NCI-H526 (cell line): ENCODE measurements at regions not wholly inside any gene's neighbourhood (a gene's known extent, or its start where the extent isn't known, plus 50 kb on each side); places are given as distances from the start of the nearest gene placed in this dataset.
"Not testable (repeated sequence)": the region's sequence is repeated elsewhere in the genome, so short reads cannot be mapped to it uniquely, and the experiment has no call there.

Experiments used
- DNase-seq, 2 experiments: peaks; one replicate each; lab custom pipeline; 2025; lab: John Stamatoyannopoulos, UW

DNA sequence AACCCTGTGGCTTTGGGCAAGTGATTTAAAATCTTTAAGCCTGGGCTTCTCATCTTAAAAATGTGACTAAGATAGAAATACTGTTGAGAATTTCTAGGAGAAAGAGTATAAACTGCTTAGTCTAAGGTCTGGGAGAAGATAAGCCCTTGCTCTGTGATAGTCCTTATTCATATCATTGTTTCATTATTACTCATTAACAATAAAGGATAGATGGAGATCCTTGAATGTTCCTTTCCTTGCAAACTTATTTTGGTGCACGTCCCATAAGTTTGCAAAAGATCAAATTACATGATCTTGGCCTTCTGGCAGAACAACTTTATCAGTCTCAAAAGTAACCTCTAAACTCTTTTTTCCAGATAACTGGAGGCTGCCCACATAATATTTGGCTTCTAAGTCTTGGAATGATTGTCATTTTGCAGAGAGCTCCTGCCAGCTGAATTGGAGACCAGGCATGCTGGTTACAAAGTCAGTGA lies 138.3 kb downstream of the FAM124B start:
- no peak for DNase-seq

GRCh38 chr2:224261326-224261725 lies 140.6 kb downstream of the FAM124B start:
- no peak for DNase-seq

DNA sequence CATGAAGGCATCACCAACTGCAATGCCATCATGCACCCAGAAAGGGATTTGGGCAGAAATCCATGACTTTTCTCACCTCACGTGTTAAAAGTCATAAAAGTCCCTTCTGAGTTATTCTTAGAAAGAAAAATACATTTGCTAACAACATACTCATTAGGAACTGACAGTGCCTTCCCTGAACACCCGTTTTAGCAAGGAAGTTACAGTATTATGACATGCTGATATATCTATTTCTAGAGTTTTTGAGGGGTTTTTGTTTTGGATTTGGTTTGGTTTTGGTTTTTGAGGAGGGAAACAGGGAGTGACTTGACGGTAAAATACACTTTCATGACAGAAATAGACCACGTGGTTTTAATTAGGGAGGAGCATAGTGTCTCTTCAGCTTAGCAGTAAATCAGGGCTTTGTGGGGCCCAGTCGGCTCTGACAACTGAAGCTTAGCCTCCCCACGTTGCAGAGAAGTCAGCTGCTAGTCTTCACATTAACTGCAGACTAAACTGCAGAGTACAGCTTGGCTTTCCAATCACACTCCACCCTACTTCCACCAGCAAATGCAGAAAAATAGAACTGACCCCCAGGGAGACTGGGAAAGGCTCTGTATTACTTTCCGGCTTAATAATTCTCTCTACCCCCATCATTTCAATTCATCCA lies 141.4 kb downstream of the FAM124B start:
- no peak for DNase-seq

- DNase-seq: no peak
Measured at GRCh38 chr2:224259831-224260230, 142.1 kb downstream of the FAM124B start.

DNA sequence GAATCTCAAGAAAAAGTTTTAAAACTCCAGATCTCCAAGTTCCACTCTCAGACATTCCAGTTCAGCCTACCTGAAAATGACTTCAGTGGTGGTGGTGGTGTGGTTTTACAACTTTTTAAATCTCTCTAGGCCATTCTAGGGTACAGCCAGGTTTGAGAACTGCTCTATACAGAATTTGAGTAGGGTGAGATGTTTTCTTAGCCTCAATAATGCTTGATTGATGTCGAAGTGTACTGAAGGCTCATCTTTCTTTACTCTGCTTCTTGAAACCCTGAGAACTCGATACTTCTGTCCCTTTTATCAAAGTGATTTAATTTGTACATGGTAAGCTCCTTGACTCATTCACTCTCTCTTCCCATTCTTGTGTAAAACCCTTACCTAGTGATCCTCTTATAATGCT lies 143.8 kb downstream of the FAM124B start:
- DNase-seq: no peak

GRCh38 chr2:224257156-224257555 lies 144.8 kb downstream of the FAM124B start:
- DNase-seq: no peak

DNA sequence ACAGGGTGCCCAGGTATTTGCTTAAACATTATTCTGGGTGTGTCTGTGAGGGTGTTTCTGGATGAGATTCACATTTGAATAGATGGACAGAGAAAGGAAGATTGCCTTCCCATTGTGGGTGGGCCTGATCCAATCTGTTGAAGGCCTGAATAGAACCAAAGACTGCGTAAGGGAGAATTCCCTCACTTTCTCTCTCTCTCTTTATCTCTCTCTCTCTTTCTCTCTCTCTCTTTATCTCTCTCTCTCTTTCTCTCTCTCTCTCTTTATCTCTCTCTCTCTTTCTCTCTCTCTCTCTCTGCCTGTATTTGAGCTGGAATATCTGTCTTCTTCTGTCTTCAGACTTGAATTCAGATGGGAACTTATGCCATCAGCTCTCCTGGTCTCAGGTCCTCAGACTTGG lies 148.4 kb downstream of the FAM124B start:
- no peak for DNase-seq

DNA sequence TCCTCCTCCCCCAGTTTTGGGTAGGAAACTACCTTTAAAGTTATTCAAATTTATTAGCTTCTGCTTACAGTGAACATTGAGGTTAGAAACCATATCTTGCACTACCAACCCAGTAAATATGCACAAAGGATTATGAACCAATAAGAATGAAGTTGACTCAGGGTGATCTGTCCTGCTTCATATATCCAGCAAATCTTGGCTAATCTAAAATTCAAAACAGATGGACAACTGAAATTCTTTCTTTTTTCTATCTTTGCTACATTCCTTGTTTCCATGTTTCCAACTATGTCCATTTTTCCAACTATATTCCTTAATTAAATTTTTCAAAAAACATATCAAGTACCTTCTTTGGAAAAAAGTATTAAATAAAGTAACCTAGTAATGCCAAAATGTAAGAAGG lies 149.3 kb downstream of the FAM124B start:
- no peak for DNase-seq

GRCh38 chr2:224248944-224249371 lies 152.9 kb downstream of the FAM124B start:
- DNase-seq: no peak

GRCh38 chr2:224242561-224242960 lies 159.3 kb downstream of the FAM124B start:
- DNase-seq: no peak

GRCh38 chr2:224241812-224242211 lies 160.1 kb downstream of the FAM124B start:
- no peak for DNase-seq

- DNase-seq: no peak
Measured at GRCh38 chr2:224241001-224241400, 160.9 kb downstream of the FAM124B start.

DNA sequence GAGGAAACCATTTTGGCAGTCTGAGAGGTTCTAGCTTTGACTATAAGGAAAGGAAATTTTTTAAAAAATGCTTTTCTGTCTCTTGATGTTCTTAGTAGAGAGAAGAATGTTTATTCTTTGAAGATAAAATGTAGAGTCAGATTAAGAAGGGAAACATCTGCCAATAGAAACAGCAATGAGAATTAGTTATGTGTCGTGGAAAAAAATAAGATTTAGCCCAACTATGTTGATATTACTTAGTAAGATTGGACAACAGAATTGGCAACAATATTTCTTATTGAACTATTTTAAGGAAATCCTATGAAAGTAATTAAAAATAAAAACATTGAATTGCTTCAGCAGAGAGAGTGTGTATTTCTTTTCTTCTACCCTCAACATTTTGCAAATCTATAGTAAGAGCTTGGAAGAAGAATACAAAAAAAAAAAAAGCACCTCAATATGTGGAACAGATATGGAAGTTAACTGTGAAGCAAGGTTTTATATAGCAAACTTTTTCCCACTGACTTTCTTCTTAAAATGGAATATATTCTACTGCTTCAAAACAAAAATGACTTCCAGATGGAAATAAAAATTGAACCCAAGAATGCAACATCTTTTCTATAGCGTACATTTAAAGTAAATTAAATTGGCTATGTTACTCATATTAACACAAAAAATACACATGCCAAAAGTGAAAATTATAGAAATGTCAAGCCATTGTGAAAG lies 177.9 kb downstream of the FAM124B start:
- no peak for DNase-seq

DNA sequence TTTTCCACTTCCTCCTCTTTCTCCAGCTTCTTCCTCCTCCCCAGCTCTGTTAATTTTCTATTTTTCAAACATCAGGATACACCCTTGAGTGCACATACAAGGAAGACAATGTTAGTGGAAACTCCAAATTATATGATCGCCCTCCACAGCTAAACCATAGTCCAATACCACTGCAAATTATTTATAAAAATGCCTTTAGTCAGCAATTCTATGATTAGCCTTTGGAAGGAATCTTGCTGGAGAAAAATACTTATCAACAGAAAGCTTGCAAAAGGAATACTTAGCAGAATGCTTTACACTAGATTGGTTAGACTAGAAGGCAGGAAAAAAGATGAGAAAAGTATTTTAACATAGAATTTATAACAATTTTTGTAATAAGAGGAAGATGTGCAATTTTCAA lies 178.9 kb downstream of the FAM124B start:
- DNase-seq: no peak

DNA sequence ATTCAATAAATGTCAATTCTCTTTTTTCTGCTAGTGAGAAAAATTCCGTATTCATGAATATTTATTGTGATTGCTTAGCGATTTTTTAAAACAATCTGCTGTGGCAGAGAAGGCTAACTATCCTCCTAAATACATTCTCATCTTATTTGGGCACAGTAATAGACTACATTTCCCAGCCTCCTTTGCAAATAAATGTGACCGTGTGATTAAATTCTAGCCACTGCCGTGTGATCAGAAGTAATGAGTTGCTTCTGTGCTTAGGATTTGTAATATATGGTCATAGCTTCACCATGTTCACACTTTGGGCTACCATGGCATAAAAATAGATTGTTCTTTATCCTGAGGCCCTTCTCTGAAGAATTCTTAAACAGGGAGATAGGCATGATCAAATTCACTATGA lies 179.6 kb downstream of the FAM124B start:
- no peak for DNase-seq

- no peak for DNase-seq
Measured at GRCh38 chr2:224221455-224221913, 180.4 kb downstream of the FAM124B start.

- no peak for DNase-seq
Measured at GRCh38 chr2:224220586-224221255, 181.2 kb downstream of the FAM124B start.

GRCh38 chr2:224219781-224220180 lies 180.7 kb upstream of the SERPINE2 start:
- no peak for DNase-seq

DNA sequence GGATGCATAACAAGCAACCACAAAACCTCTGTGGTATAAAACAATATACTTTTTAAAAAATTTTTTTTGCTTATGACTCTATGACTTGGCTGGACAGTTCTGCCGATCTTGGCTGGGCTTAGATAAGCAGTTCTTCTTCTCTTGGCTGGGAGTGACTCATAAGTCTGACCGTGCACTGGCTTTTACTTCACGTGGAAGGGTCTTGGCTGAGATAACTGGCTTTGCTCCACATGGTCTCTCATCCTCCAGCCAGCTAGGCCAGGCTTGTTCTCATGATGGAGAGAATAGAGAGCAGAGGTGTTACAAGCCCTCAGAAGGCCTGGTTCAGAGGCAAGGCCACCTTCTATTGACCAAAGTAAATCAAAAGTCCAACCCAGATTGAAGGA lies 178.9 kb upstream of the SERPINE2 start:
- DNase-seq: no peak

DNA sequence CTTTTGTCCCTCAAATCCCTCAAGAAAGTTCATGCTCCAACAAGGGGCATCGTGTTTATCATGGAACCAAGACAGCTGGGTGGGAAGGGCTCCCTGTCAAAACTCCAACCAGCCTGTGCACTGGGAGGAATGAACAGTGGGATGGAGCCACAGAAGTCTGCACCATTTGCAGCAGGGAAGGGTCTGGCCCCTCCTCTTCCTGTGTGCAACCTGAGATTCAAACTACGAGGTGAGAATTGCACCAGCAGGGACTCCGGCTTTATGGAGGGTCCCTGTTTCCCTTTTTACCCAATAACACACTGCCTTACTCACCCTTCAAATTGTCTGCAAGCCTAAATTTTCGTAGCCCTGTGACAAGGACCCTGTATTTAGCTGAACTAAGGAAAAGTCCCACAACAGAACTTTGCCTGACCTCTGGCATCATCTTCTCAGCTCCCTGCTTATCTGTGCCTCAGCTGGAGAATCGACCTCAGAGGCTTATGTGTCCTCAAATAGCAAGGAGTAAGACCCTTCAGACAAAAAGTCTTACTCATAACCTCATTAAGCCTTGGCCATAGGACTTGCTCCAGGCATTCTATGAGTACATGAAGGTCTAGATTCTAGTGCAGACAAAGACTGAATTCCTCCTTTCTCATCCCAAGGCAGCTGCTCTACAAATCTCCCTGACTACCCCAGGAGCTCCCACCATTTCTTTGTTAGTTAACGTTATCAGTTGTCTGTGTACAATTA lies 178.3 kb upstream of the SERPINE2 start:
- DNase-seq: no peak

DNA sequence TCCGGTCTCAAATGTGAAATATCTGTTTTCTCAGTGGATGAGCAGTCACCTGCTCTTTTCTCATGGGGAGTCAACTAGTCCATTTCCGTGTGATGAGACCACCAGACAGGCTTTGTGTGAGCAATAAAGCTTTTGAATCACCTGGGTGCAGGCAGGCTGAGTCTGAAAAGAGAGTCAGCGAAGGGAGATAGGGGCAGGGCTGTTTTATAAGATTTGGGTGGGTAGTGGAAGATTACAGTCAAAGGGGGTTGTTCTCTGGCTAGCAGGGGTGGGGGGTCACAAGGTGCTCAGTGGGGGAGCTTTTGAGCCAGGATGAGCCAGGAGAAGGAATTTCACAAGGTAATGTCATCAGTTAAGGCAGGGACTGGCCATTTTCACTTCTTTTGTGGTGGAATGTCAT lies 176.5 kb upstream of the SERPINE2 start:
- not testable (repeated sequence) for DNase-seq

DNA sequence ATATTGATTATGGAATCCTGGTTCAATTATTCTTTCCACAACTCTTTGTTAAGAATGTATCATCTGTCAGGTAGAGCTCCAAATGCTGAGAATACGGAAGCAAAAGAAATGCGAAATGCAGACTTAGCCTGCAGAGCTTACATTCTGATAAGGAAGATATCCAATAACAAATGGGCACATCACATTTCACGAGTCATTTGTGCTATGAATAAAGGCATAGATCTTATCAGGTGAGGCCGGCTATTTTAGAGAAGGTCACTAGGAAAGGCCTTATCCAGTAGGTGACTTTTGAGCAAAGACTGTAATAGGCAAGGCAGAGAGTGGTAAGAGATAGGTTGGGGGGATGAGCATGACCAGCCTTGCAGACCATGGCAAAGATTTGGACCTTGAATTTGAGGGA lies 174.3 kb upstream of the SERPINE2 start:
- DNase-seq: no peak
